Osteoblast (primary cell): ENCODE measurements at regions not wholly inside any gene's neighbourhood (a gene's known extent, or its start where the extent isn't known, plus 50 kb on each side); places are given as distances from the start of the nearest gene placed in this dataset.

Experiments
- DNase-seq: peaks from one replicate; pipeline ENCODE4 v3.0.0; 2011; ENCODE audit warnings: low spot score, mixed read lengths; ENCODE audit not compliant: insufficient read length; ENCODE audit errors: missing footprints
- H2AFZ ChIP-seq: 2 replicates; pipeline ENCODE4 v1.6.0; 2011; ENCODE audit warnings: mild to moderate bottlenecking, low read length
- H3K27ac ChIP-seq: 2 replicates; pipeline ENCODE4 v1.5.1; 2011; ENCODE audit warnings: mild to moderate bottlenecking, low read depth, low read length, moderate library complexity
- H3K27me3 ChIP-seq: 2 replicates; pipeline ENCODE4 v1.6.0; 2012; ENCODE audit warnings: mild to moderate bottlenecking, control low read depth, inconsistent platforms, low read length, moderate library complexity; ENCODE audit not compliant: insufficient read depth
- H3K36me3 ChIP-seq: 2 replicates; pipeline ENCODE4 v1.5.1; 2011; ENCODE audit warnings: mild to moderate bottlenecking, low read length, control low read depth, moderate library complexity; ENCODE audit not compliant: insufficient read depth
- H3K4me1 ChIP-seq: 2 replicates; pipeline ENCODE4 v1.5.1; 2011; ENCODE audit warnings: mild to moderate bottlenecking, low read length, control low read depth, moderate library complexity; ENCODE audit not compliant: insufficient read depth
- H3K4me2 ChIP-seq: 2 replicates; pipeline ENCODE4 v1.6.0; 2011; ENCODE audit warnings: mild to moderate bottlenecking, low read length; ENCODE audit not compliant: insufficient read depth
- H3K4me3 ChIP-seq: fragments of 200-600 bp; sonication (generic); 3 replicates; pipeline ENCODE4 v1.5.1; 2012; ENCODE audit warnings: mild to moderate bottlenecking, low read length, inconsistent platforms; ENCODE audit not compliant: insufficient read depth
- H3K79me2 ChIP-seq: 2 replicates; pipeline ENCODE4 v1.6.0; 2012; ENCODE audit warnings: mild to moderate bottlenecking, low read length, control low read depth, inconsistent platforms; ENCODE audit not compliant: insufficient read depth
- H3K9me3 ChIP-seq: 2 replicates; pipeline ENCODE4 v1.5.1; 2011; ENCODE audit warnings: low read depth, low read length, control low read depth
- H4K20me1 ChIP-seq: 2 replicates; pipeline ENCODE4 v1.6.0; 2012; ENCODE audit warnings: mild to moderate bottlenecking, low read length, control low read depth; ENCODE audit not compliant: insufficient read depth
- CTCF ChIP-seq: IDR thresholded peaks from 2 replicates; pipeline ENCODE4 v1.5.1; 2011; ENCODE audit warnings: mild to moderate bottlenecking, low read depth, low read length, moderate library complexity; ENCODE audit errors: extremely low read depth

DNA sequence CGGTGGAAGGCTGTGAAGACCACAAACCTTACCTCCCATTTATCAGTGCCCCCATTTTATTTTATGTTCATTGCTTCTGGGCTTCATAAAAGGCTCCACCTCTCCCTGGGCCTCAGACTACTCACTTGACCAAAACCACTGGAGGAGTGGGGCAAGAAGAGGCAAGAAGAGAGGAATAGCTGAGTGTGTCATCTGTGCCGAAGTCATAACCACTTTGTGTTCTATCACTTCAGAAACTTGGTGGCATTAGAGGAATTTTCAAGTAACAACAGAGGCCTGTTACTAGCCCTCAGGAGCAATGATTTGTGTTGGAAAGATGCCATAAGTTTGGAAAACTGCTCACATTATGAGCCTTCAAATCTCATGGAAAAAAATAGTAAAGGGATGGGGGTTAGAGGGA, 88.7 kb upstream of the PIK3R1 start:
- no peaks in the 10 kb centered on the region for H3K36me3 ChIP-seq
- no peak for TF ChIP-seq CTCF
- no peaks in the 10 kb centered on the region for H4K20me1 ChIP-seq
- H3K9me3 ChIP-seq = no peaks in the 10 kb centered on the region
- H3K79me2 ChIP-seq = no peaks in the 10 kb centered on the region
- H3K4me3 ChIP-seq = no peak overlapping the region
- no peak overlapping the region for H3K27ac ChIP-seq
- H3K4me2 ChIP-seq = no peak overlapping the region
- no peaks in the 10 kb centered on the region for H3K4me1 ChIP-seq
- no peak overlapping the region for H2AFZ ChIP-seq
- no peak for DNase-seq
- no peaks in the 10 kb centered on the region for H3K27me3 ChIP-seq

DNA sequence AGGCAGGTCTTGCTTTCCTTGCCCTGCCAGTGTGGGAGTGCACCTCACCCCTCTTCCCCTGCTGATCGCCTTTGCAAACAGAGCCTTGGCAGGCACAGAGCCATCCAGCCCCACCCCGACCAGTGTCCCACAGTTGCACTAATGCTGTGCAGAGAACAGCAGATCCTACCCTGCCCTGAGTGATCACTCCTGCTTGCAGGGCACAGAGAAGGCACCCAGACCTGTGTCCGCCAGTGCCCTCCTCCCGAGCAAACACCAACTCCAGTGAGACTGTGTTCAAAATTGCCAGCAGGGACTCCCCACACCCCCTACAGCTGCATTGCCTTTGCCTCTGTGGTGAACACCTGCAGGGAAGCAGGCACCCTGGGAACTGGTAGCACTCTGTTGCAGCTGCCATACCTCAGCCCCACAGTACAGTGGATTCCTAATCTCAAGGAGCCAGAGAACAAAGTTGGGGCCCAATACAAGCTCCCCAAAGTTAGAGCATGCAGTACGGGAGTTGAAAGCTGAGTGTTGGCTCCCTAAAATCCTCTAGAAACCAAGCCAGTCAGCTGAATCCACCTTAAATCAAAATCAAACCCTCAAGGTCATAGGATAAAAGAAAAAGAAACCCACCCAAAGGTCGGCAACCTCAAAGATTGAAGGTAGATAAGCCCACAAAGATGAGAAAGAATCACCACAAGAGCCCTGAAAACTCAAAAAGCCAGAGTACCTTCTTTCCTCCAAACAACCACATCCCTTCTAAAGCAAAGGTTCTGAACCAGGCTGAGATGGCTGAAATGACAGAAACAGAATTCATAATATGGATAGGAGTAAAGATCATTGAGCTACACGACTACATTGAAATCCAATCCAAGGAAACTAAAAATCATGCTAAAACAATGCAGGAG, 92.9 kb upstream of the PIK3R1 start:
- H3K79me2 ChIP-seq = no peaks in the 10 kb centered on the region
- no peaks in the 10 kb centered on the region for H3K9me3 ChIP-seq
- no peak overlapping the region for H3K4me2 ChIP-seq
- H3K27me3 ChIP-seq = no peaks in the 10 kb centered on the region
- H3K36me3 ChIP-seq = no peaks in the 10 kb centered on the region
- H3K4me1 ChIP-seq = no peaks in the 10 kb centered on the region
- no peak overlapping the region for H3K27ac ChIP-seq
- no peak overlapping the region for H2AFZ ChIP-seq
- no peak overlapping the region for H3K4me3 ChIP-seq
- DNase-seq = no peak
- H4K20me1 ChIP-seq = no peaks in the 10 kb centered on the region
- TF ChIP-seq CTCF = no peak

GRCh38 chr5:68116868-68117411, 98.6 kb upstream of the PIK3R1 start:
- no peaks in the 10 kb centered on the region for H3K79me2 ChIP-seq

More at GRCh38 chr5:68116868-68117411, 98.6 kb upstream of the PIK3R1 start:
- H3K27me3 ChIP-seq = no peaks in the 10 kb centered on the region
- peaks cover 14% of the 10 kb centered on the region for H3K4me1 ChIP-seq
- no peak overlapping the region for H3K4me3 ChIP-seq
- H3K36me3 ChIP-seq = no peaks in the 10 kb centered on the region
- no peak overlapping the region for H3K4me2 ChIP-seq
- H3K27ac ChIP-seq = no peak overlapping the region
- TF ChIP-seq CTCF = no peak
- H3K9me3 ChIP-seq = no peaks in the 10 kb centered on the region
- no peaks in the 10 kb centered on the region for H4K20me1 ChIP-seq
- no peak overlapping the region for H2AFZ ChIP-seq
- no peak for DNase-seq
